KG1 (cell line): ENCODE measurements at regions not wholly inside any gene's neighbourhood (a gene's known extent, or its start where the extent isn't known, plus 50 kb on each side); places are given as distances from the start of the nearest gene placed in this dataset.

Experiments
- DNase-seq: peaks from one replicate; lab custom pipeline; 2025; lab: John Stamatoyannopoulos, UW

DNA sequence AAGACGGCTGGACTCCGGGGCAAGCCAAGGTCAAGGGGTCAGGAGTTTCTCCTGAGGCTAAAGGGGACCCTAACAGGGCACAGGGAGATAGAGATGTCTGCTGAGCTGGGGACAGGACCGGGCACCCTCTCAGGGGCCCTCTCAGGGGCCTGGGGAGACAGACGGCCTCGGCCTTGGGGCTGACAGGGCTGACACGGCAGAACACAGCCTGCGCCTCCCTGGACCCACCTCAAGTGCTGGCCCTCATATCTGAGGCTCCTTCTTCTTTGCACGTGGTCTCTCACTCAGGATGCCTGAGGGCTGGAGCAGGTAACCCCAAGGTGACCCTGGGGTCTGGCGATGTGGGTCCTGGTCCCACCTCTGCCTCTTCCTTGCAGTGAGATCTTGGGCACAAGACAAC, 186.9 kb upstream of the TNRC6C start:
- no peak for DNase-seq

DNA sequence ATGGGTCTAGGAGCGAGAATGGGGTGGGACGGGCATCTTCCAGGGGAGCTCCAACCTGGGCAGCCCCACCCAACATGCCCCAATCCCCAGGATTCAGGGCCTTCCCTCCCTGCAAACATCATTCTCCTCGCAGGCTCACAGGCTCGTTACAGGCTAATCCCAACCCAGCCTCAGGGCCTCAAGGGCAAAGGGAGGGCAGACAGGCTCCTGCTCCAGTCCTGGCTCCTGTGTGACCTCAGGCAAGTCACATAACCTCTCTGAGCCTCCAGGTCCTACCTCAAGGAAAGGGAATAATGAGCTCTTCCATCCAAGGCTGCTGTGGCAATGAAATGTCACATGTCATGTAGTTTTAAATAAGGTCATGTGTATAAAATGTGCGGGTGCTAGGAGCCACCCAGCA, 186.5 kb upstream of the TNRC6C start:
- no peak for DNase-seq

DNA sequence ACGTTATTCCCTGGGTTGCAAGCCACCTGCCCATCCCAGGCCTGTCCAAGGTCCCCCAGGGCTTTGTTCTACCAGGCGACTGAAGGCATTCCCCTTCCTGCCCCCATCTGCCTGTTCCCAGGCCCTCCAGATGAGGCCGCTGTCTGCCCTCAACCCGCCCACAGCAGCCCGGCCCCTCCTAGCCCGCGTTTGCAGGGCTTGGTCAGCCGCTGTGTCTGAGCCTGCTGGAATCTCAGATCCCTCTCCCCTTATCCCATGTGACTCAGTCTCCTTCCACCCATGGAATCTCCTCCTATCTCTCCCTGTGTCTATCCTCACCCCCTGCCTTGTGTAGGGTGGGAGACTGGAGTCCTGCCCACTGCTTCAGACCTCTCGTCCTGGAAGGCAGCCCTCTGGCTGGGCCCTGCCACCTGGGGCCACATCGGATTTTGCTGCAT, 186.0 kb upstream of the TNRC6C start:
- no peak for DNase-seq

DNA sequence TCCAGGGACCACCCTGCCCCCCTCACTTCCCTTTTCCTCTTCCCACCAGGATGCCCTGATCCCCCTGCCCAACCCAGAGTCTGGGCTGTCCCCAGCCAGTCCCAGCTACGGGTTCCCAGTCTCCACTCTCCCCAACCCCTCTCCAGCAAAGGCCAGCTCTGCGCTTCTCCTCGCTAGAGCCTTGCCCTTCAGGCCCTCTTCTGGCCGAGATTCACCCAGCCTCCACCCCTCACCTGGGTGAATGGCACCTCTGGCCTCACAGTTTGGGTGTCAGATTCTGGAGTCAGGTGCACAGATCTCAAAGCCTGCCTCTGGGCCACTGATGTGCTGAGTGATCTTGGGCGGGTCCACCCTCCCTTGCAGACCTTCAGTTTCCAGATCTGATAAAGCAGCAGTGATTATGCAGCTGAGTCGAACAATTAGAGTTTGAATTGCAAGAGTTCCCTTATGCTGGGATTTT, 185.6 kb upstream of the TNRC6C start:
- DNase-seq = no peak

DNA sequence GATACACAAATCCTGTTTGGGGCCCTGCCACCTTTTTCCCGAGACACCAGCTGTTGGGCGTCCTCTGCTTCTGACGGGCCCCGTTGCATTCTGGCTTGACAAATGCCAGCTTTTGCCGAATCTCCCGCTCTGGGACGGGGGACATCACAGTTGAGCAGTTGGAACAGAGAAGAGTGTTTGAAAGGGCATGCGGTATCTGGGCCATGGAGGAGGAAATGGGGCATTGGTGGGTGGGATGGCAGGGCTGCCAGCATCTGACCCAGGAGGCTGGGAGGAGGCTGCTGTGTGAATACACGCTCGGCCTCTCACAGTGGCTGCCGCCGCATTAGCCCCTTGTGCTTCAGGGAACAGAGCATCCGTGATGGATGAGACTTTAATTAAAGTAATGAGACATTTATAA, 184.3 kb upstream of the TNRC6C start:
- DNase-seq = no peak

DNA sequence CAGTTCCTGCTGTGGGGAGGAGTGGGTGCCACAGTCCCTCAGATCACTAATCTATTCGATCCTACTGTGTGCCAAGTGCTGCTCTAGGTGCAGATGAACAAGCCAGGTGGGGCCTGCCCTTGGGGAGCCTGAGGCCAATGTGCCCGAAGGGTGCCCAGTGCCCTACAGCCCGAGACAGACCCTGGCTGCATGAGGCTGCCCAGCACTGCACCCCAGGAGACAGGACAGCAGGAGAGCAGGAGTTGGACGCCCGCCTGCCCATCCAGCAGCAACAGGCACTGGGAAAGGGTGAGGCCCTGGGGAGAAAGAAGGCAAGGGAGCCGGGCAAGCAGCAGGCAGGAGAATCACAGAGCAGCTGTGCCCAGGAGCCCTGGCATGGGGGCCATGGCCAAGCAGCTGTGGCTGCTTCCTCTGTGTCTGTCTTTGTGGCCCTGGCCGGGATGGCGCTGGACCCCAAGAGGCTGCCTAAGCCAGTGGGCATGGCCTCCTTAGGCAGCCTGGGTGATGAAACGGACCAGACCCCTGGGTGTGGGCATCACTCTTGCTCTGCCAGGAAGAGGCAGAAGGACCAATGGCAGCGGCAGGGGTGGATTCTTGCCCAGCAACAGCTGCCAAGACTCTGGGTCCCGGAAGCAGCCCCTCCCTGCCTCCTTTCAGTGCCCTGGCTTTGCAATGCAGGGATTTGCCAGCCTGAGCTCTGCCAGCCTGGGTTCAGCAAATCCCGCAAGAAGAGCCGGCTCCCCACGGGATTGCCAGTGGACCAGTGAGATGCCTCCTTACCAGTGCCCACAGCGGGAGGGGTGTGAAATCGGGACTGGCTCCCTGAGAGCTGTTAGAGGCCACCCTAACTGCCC, 179.6 kb upstream of the TNRC6C start:
- DNase-seq = no peak

DNA sequence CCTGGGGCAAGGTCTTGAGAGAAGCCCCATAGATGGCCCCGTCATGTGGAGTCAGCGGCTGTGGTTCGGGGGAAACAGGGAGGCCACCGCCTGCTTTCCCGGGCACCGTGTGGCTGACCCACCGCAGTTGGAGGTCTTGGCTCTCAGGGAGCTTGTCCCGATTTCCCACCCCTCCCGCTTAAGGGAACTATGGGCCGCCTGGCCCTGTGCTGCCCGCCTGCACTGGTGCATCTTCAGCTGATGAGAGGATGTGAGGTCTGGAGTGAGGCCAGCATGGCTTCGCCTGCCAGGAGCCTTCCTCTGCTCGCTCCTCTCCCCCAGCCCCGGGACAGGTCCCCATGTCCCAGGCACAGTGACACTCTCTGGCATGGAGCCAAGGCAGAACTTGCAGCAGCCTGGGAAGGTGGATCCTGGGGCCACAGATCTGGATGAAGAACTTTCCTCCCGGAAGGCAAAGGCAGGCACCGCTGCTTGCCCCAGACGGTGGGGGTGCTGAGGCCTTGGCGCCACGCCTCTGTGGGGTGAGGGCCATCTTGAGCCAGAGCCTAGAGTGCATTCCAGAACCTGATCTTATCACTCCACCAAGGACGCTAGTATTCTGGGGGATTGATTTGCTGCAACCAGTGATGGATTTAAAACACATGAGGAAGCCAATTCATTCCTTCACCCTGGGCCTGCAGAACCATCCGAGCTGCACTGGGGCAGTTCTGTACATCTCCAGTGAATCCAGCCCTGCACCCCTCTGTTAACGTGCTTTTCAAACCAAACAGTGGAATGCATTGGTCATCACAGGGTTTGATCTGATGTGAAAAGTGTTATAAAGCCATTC, 178.6 kb upstream of the TNRC6C start:
- DNase-seq = no peak

DNA sequence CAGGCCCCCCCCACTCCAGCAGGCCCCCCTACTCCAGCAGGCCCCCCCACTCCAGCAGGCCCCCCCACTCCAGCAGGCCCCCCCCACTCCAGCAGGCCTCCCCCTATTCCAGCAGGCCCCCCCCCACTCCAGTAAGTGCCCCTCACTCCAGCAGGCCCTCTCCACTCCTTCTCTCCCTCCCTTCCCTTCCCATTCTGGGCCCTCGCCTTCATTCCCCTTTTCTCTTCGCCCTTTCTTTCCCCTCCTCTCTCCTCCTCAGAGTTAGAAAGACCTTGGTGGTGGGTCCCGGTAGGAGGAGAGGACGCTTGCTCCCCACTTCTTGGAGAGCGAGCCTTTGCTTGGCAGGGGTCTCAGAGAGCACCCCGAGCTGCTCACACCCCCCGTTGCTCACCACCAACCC, 177.0 kb upstream of the TNRC6C start:
- DNase-seq = no peak

DNA sequence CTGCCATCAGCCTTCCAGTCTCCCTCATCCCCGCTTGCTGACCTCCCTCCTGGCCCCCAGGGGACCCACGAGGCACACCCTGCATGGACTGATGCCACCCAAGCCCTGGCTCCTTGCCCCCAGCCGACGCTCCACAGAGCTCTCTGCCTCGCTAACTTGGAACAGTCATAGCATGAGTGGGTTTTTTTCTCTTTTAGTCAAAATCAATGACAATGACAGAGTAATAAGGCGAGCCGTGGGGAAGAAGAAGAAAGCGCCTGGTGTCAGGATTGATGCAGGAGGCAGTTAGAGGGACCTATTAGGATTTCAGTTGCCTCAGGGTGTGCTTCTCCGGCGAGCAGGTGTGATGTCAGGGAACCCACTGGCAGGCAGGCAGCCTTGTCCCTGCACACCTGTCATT, 176.3 kb upstream of the TNRC6C start:
- DNase-seq = no peak

DNA sequence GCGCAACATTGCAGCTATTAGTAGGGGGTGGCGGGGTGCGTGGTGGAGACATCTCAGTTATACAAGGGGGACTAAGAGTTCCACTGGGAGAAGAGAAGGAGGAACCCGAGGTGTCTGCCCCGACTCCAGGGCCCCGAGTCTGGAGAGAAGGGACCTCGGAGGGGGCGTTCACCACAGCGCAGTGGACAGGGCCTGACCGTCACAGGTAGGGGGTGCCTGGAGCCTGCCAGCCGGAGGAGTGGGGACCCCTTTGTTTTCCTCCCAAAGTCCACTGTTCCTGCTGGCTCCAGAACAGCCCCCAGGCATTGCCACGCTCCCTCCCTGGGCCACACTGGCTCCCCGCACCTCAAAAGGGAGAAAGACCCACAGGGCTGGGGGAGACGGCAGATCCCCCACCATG, 175.9 kb upstream of the TNRC6C start:
- DNase-seq = no peak

DNA sequence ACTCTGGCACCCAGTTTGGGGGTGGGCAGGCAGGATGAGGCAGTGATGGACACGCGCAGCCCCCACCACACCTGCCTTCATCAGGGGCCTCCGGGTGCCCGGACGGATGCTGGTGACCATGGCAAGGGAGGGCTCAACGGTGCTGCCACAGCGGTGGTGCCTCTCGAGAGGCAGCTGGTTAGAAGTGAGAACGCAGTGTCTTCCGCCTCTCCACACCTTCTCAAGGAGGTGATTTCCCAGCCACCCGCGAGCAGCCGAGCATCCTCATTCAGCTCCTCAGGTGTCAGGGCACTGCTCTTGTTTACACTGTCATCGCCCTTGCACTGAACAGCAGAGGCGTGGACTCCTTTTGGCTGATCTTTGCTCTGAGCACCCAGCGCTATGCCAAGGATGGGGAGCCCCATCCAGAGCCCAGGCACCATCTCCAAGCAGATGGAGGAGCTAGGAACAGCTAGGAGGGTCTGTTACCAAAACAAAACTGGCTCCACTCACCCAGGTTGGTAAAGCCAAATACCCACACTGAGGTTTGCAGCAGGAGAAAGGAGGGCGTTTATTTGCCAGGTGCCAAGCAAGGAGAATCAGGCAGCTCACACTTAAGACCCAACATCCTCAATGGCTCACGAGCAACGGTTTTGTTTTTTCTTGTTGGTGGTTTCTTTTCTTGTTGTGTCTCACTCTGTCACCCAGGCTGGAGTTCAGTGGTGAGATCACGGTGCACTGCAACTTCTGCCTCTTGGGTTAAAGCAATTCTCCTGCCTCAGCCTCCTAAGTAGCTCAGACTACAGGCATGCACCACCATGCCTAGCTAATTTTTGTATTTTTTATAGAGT, 174.3 kb upstream of the TNRC6C start:
- no peak for DNase-seq

DNA sequence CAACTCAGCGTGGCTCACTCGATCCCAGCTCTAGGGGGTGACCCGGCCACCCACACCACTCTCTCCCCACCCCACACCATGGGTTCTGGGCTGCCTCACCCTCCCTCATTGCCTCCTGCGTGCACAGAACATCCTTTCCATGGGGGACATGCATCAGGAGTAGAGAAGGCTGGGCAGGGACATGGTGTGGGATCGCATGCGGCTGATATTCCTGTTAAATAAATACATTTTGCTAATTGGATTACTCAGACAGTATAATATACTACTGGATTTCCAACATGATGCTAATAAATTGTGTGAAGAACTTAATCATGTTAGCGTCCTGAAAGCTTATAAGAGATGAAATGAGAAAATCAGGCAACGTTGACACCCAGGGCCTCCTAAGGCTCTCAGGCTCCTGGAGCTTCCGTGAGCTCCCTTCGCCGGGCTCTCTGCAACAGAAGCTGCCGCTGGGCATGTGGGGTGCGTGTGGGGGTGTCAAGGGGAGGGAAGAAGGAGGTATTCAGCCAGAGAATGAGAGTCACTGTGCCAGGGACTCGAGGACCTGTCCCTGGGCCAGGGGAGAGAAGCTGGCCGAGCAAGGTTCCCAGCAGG, 173.1 kb upstream of the TNRC6C start:
- no peak for DNase-seq

DNA sequence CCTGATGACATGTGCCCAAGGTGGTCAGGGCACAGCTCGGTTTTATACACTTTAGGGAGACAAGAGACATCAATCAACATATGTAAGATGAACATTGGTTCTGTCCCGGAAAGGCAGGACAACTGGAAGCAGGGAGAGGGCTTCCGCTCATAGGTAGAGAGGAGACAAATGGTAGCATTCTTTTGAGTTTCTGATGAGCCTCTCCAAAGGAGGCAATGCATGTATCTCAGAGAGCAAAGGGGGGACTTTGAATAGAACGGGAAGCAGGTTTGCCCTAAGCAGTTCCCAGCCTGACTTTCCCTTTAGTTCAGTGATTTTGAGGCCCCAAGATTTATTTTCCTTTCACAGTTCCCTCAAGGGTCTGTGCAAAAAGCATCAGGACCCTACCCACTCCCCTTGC, 172.4 kb upstream of the TNRC6C start:
- no peak for DNase-seq

DNA sequence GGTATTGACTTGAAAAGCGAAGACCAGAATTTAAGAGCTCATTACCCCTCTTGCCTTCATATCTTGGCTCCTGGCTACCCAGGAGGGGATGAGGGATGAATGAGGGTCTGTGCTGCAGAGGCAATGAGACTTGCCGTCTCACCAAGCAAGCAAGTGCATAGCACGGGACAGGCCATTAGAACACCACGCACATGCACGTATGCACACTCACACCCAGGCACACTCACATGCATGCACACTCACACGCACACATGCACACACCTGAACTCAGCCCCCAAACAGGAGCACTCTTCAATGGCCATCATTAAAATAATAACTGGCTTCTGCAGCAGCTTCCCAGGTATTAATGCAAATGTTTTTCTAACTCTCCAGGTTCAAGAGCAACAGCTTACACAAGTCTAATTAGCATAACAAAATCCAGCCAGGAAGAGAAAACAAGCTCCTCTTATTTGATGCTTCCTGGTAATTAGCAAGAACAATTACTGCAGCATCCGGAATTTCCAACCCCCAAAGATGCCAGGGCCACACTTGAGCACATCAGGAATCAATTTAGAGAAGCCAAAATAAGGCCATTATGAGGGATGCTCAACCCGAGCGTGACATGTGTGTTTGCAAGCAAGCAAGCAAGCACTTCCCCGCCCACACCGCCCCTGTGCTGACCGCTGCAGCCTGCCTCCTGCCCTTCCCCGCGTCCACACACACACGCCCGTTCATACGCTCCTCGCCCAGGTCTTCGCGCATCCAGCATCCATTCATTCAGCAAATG, 171.6 kb upstream of the TNRC6C start:
- DNase-seq = no peak

DNA sequence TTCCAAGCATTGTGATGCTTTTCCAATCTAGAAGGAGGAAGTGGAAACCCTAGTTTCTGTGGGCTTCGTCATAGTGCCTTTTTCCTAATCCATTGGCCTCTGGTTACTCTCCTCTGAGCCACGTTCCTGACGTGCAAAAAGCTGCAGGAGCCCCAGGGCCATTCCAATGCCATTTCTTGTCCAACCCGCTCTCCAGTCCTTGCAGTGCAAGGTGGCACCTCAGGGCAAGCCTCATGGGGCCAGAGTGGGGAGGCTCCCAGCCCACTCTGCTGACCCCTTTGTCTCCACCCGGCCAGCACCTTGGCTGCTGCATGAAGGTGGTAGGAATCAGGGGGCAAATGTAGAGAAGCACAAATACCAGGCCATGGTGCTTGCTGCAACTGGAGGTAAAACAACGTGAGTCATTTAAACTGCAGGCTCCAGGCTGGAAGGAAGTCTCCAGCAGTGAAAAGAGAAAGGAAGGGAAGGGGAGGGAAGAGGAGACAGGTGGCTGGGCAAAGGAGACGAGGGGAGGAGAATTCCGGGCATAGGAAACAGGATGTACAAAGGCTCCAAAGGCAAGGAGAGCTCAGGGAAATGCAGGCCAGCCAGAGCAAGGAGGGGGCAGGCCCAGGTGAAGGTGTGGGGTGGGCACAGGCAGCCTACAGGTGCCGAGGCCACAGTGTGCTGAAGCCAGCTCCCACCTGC, 168.2 kb upstream of the TNRC6C start:
- DNase-seq = no peak

DNA sequence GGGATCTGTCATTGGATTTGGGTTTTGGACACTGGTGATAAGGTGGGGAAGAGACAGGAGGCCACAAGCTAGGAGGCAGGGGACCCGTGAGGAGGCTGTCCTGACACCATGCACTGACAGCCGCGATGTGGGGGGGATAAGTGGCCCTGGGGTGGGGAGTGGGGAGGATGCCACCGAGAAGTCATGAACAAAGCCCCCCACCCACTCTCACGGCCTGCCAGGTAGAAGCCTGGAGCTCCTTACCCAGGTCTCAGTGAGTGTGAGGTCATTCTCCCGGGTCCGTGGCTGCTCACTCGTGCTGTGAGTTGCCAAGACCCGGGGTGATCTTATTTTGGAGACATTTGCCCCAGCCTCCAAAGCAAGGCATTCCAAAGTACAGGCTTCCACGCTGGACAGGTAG, 165.9 kb upstream of the TNRC6C start:
- no peak for DNase-seq

DNA sequence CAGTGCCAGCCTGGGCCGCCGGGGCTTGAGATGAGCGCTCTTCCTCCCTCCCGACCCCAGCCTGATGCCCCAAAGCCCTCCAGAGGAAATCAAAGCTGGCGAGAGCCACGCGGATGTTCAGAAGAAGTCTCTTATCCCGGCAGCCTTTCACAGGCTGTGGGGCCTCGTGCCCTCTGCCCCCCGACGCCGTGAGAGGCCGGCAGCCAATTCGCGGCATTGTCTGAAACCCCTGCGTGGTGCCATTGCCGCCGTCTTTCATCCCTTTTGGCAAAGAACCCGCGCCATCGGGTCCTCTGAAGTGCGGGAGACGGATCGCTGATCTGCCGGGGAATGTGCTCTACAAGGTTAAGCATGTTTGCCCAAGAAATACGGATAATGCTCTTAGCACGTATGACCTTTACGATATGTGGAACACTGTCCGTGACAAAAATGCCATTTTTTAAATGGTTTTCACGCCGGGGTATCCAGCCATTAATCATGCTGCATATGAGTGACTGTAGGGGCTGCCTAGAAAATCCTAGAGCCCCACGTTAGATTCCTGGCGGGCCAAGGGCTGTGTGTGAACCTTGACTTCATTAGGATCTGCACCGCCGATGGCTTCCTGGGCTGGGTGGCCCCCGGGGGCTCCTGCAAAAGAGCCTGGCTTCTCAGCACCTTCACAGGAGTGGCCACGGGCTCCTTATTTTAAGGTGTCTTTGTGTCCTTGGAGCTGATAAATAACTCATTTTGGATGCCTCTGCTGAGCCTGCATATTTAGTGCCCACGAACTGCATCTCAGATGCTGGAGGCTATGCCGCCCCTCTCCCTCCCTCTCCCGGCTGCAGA, 165.1 kb upstream of the TNRC6C start:
- DNase-seq = no peak

DNA sequence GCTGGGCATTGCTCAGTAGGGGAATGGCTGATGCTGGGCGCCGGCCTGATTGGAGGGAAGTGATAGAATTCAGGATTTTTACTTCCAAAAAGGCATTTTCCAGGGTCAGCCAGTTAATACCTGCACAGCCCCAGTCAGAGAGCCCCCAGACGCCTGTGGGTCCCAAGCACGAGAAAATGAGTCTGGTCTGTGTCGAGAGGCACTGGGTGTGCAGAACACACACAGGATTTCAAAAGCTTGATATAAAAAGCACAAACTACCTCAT, 164.6 kb upstream of the TNRC6C start:
- DNase-seq = no peak

DNA sequence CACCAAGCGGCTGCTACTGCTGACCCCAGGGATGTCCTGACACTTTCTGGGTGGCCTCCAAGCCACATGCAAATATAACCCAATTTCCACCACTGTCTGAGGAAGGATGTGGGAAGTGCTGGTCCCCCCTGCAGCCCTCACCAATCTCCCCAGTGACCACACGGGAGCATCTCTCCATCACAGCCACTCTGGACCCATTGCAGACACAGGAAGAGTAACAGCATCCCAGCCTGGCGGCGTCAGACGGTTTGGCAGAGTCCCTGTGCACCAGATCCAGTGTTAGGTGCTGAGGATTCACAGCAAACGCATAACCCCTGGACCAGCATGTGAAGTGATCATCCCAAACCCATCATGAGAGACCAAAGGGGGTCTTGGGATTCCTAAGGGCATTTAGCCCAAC, 163.7 kb upstream of the TNRC6C start:
- no peak for DNase-seq

DNA sequence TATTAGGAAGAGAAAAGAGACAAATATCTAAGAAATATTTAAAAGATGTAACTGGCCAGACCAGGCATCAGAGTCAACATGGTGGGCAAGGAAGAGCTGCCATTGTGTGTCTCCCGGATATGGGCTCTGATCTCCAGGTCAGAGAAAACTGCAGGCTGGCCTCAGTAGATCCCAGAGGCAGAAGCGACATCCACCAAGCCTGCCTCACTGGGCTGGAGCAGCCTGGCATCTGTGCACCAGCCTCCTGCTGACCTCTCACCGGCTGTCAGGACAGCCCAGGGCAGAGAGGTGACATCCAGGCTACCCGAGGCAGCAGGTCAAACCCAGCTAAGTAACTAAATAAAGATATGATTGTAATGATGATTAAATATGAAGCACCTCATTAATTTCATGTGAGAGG, 162.8 kb upstream of the TNRC6C start:
- no peak for DNase-seq
